Loucy (cell line): ENCODE measurements at regions not wholly inside any gene's neighbourhood (a gene's known extent, or its start where the extent isn't known, plus 50 kb on each side); places are given as distances from the start of the nearest gene placed in this dataset.

Experiments
- H2AFZ ChIP-seq: fragments of 200-600 bp; sonication (generic); 2 replicates; pipeline ENCODE4 v1.6.0; 2016; ENCODE audit warnings: antibody characterized with exemption, mild to moderate bottlenecking, low read length, moderate library complexity
- H3F3A ChIP-seq: fragments of 200-600 bp; 2 replicates; pipeline ENCODE4 v1.6.0; 2016; ENCODE audit warnings: antibody characterized with exemption, low read depth, mild to moderate bottlenecking
- H3K27me3 ChIP-seq: fragments of 200-600 bp; sonication (generic); 2 replicates; pipeline ENCODE4 v1.6.1; 2014; ENCODE audit warnings: low read length, mild to moderate bottlenecking; ENCODE audit not compliant: insufficient read depth, poor library complexity, severe bottlenecking
- H3K36me3 ChIP-seq: fragments of 200-600 bp; sonication (generic); 2 replicates; pipeline ENCODE4 v1.6.1; 2016; ENCODE audit warnings: low read length; ENCODE audit not compliant: insufficient read depth
- H3K4me1 ChIP-seq: fragments of 200-600 bp; sonication (generic); 2 replicates; pipeline ENCODE4 v1.5.1; 2014; ENCODE audit warnings: low read length, mild to moderate bottlenecking; ENCODE audit not compliant: insufficient read depth, poor library complexity, severe bottlenecking
- H3K4me2 ChIP-seq: fragments of 200-600 bp; sonication (generic); 2 replicates; pipeline ENCODE4 v1.6.0; 2014; ENCODE audit warnings: antibody characterized with exemption, low read length, low read depth, mild to moderate bottlenecking; ENCODE audit not compliant: poor library complexity, severe bottlenecking
- H3K4me3 ChIP-seq: fragments of 200-600 bp; sonication (generic); 2 replicates; pipeline ENCODE4 v1.5.1; 2014; ENCODE audit warnings: low read length, mild to moderate bottlenecking, mixed read lengths; ENCODE audit not compliant: poor library complexity, severe bottlenecking
- H3K79me2 ChIP-seq: fragments of 200-600 bp; sonication (generic); 2 replicates; pipeline ENCODE4 v1.6.1; 2014; ENCODE audit warnings: low read length; ENCODE audit not compliant: insufficient read depth
- H3K9ac ChIP-seq: fragments of 200-600 bp; sonication (generic); 2 replicates; pipeline ENCODE4 v1.6.0; 2014; ENCODE audit warnings: mild to moderate bottlenecking, low read depth, low read length, moderate library complexity; ENCODE audit not compliant: poor library complexity, severe bottlenecking
- H3K9me2 ChIP-seq: fragments of 200-600 bp; sonication (generic); replicated peaks from 2 replicates; pipeline ENCODE4 v1.6.1; 2016; ENCODE audit warnings: low read depth, low read length, mixed read lengths
- H3K9me3 ChIP-seq: fragments of 200-600 bp; sonication (generic); 2 replicates; pipeline ENCODE4 v1.6.1; 2014; ENCODE audit warnings: mild to moderate bottlenecking, antibody characterized with exemption, low read length, low read depth; ENCODE audit not compliant: insufficient read depth
- H4K20me1 ChIP-seq: fragments of 200-600 bp; sonication (generic); 2 replicates; pipeline ENCODE4 v1.6.0; 2014; ENCODE audit warnings: antibody characterized with exemption, low read length, mild to moderate bottlenecking; ENCODE audit not compliant: insufficient read depth, poor library complexity, severe bottlenecking
- EZH2phosphoT487 ChIP-seq: fragments of 200-600 bp; IDR thresholded peaks from 2 replicates; pipeline ENCODE4 v1.6.1; 2018; ENCODE audit warnings: antibody characterized with exemption, mild to moderate bottlenecking, moderate library complexity, borderline replicate concordance
- TF ChIP-seq, protein P1 (sequence below): fragments of 200-600 bp; sonication (generic); conservative IDR thresholded peaks from 2 replicates; pipeline ENCODE4 v1.5.1; 2014; ENCODE audit warnings: mild to moderate bottlenecking, antibody characterized with exemption, low read length

DNA sequence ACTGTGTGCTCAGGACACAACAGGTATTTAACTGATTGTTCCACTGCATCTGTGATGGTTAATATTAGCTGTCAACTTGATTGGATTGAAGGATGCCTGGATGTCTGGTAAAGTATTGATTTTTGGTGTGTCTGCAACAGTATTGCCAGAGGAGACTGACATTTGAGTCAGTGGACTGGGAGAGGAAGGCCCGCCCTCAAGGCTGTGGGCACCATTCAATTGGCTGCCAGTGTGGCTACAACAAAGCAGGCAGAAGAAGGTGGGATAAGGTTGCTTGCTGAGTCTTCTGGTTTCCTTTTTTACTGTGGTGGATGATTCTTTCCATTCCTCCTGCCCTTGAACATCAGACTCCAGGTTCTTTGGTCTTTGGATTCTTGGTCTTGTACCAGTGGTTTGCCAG, 137.1 kb upstream of the FAM13C start:
- Histone ChIP-seq H3K9ac (no peak overlapping the region), H3K4me1 (no peaks in the 10 kb centered on the region), H3K4me3 (peak overlapping the region; percentile 5), H4K20me1 (no peaks in the 10 kb centered on the region), H3K9me3 (no peaks in the 10 kb centered on the region; the same call in 1 of the 2 replicates), H3K79me2 (no peaks in the 10 kb centered on the region), H3K36me3 (no peaks in the 10 kb centered on the region), H3K9me2 (no peaks in the 10 kb centered on the region), H3F3A (no peaks in the 10 kb centered on the region), H3K27me3 (no peaks in the 10 kb centered on the region), H2AFZ (peak overlapping the region; percentile 60; the same call in 1 of the 2 replicates), H3K4me2 (peak overlapping the region; percentile 23)
- TF ChIP-seq EZH2phosphoT487, result no peak
- TF ChIP-seq, protein P1, sequence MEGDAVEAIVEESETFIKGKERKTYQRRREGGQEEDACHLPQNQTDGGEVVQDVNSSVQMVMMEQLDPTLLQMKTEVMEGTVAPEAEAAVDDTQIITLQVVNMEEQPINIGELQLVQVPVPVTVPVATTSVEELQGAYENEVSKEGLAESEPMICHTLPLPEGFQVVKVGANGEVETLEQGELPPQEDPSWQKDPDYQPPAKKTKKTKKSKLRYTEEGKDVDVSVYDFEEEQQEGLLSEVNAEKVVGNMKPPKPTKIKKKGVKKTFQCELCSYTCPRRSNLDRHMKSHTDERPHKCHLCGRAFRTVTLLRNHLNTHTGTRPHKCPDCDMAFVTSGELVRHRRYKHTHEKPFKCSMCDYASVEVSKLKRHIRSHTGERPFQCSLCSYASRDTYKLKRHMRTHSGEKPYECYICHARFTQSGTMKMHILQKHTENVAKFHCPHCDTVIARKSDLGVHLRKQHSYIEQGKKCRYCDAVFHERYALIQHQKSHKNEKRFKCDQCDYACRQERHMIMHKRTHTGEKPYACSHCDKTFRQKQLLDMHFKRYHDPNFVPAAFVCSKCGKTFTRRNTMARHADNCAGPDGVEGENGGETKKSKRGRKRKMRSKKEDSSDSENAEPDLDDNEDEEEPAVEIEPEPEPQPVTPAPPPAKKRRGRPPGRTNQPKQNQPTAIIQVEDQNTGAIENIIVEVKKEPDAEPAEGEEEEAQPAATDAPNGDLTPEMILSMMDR, result no peak

DNA sequence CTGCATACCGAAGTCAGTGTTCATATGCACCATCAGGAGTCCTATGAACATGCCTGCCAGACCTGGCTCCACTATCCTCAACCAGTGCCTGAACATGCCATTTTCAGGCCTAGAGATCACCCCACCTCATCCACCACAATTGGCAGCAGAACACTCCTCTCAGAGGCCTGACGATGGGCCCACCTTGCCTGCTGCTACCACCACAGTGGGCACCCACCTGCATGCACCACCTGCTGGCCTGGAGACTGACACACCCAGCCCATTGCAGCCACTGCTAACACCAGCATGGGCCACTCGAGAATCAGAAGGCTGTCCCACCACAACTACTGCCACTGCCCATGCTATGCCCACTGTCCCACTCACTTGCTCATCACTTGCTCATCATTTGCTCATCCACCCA, 130.7 kb upstream of the FAM13C start:
- Histone ChIP-seq H3K4me3 (no peak overlapping the region), H3K9me2 (no peaks in the 10 kb centered on the region), H3K36me3 (no peaks in the 10 kb centered on the region), H3K9me3 (no peaks in the 10 kb centered on the region; the same call in 1 of the 2 replicates), H3K79me2 (no peaks in the 10 kb centered on the region), H3K9ac (no peak overlapping the region), H2AFZ (no peak overlapping the region), H3K27me3 (no peaks in the 10 kb centered on the region), H3K4me2 (no peak overlapping the region), H4K20me1 (no peaks in the 10 kb centered on the region), H3K4me1 (no peaks in the 10 kb centered on the region), H3F3A (no peaks in the 10 kb centered on the region)
- TF ChIP-seq, protein P1, result no peak
- TF ChIP-seq EZH2phosphoT487, result no peak

DNA sequence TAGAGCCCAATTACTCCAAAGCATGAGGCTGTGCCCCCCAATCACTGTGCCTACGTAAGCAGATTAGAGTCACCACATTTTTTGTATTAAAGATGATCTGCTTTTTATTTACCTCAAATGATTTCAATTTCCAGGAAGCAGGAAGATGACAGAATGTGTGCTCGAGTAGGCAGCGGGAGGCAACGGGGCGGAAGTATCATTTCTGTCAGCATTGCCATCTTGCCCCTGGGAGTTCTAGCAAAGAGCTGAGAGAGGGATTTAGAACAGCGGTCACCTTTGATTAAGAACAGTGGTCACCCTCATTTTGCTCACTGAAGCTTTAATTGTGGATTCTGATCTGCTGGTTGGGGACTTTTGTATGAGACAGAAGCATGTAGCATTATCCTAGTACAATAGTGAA, 117.1 kb upstream of the FAM13C start:
- no peaks in the 10 kb centered on the region for H3K27me3 ChIP-seq

More for the DNA sequence above, 117.1 kb upstream of the FAM13C start:
- Histone ChIP-seq H3K9me3 (no peaks in the 10 kb centered on the region), H3K9ac (no peak overlapping the region), H3K79me2 (no peaks in the 10 kb centered on the region), H3K4me2 (no peak overlapping the region), H2AFZ (no peak overlapping the region), H3F3A (no peaks in the 10 kb centered on the region), H3K36me3 (no peaks in the 10 kb centered on the region), H3K4me1 (no peaks in the 10 kb centered on the region), H3K4me3 (no peak overlapping the region), H4K20me1 (no peaks in the 10 kb centered on the region), H3K9me2 (no peaks in the 10 kb centered on the region)
- TF ChIP-seq EZH2phosphoT487, result no peak
- TF ChIP-seq, protein P1, result no peak
